ENCODE measurements at regions not wholly inside any gene's neighbourhood (a gene's known extent, or its start where the extent isn't known, plus 50 kb on each side); places are given as distances from the start of the nearest gene placed in this dataset.

DNA sequence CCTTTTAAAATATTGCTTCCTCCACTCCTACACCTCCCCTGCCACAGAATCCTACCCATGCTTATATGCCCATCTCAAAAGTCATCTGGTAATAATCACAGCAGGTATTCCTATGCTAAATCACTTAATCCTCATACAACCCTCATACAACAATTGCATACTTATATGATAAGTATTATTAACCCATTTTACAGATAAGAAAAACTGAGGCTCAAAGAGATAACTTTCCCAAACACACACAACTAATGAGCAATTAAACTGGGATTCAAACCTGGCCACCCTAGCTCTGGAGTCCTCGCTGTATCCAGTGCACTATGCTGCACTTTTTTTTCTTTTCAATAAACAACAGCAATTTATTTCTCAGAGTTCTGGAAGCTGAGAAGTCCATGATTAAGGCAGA, 99.8 kb upstream of the TSPAN5 start:
- DNase-seq: no peak

DNA sequence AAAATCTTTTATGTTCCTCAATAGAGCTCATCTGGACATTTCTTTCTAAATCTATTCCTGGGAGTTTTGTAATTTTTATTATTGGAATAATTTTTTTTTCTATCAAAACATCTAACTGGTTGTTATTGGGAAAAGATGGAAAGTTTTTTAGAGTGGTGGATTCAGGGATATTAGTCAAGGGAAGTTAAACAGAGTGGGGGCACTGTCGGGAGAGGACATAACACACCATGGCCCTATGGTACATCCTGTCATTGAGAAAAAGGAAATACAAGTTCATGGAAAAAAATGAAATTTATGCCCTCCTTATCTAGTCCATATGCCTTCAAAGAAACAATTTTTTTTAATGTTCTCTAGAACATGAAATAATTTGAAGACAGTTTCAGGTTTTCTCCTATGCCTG, 96.3 kb upstream of the TSPAN5 start:
- no peak for DNase-seq

DNA sequence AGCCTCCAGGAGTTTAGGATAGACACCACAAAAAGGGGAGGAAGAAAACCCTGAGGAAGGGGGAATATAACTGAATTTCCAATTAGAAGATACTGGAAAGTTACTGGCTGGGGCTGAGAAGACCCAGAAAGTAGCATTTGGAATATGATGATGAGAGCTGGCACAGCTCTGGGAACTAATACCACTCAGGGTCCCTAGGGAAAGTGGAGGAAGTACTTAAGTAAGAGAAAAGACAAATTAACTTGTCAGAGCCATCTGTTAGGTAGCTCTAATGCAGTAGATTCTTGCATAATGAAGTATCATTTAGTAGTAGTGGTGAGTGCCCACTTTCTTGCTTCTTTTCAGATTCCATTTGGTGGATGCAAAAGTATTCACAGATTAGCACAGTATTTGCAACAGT, 90.8 kb upstream of the TSPAN5 start:
- no peak for DNase-seq

DNA sequence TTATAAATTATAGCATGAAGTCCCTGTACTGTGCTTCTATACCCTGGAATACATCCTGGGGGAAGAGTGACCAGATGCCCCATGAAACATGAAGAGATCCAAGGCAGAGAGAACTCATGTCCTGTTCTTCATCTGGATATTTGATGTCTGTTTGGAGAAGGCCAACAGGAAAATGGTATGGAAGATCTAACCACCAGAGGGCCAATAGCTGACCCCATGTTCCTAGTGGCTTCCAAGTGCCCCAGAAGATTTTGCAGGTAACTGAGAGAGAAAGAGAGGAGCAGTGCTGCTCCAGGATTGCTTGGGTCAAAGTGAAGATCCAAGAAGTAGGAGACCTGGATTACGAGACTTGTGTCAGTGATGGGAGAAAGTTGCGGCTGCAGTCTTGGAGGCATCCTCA, 90.2 kb upstream of the TSPAN5 start:
- no peak for DNase-seq

DNA sequence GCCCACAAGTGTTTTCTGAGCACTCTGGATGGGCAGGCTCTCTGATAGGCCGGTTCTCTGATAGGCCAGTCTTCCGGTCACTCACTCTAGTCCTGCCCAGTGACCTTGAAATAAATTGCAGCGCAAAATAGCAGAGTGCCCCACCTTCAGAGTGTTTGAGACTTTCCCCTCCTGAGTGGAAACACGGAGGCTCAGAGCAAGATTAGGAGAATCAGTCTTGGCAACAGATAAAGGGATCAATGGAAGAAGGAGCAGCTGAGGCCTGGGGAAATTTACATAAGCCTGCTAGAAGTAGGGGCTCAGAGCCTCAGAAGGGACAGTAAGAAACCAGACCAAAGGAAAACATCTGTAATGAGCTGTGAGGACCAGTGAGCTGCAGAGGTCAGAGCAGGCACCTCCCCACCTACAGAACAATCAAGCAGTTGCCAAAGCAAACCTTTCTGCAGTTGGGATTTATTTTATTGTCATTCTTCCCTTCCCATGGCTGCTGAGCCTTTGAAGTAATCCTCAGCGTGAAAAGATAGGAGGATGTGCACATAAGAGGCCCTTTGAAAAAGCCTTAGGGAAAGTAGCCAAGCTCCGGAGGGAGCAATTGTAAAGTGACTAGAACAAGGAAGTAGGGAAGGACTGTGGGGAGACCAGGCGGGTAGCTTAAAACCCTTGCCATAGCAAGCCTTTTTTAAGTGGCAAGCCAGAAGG, 89.1 kb upstream of the TSPAN5 start:
- DNase-seq: no peak

DNA sequence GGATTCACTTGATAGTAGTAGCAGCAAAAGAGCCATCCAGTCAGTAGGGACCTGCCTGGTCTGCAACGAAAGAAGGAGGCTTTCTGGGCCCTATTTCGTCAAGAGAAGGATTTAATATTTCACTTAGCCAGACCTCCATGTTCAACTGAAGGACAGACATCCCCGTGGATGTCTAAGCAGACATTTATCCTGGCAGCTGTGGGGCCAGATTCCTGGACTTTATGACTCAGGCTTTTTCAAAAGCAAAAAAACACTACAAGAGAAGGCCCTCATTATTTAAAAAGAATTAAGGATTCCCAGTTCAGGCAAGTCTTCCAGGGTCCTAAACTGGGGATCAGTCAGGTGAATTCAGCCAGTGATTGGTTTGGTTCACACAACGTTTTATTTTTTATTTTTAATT, 88.5 kb upstream of the TSPAN5 start:
- DNase-seq: no peak

DNA sequence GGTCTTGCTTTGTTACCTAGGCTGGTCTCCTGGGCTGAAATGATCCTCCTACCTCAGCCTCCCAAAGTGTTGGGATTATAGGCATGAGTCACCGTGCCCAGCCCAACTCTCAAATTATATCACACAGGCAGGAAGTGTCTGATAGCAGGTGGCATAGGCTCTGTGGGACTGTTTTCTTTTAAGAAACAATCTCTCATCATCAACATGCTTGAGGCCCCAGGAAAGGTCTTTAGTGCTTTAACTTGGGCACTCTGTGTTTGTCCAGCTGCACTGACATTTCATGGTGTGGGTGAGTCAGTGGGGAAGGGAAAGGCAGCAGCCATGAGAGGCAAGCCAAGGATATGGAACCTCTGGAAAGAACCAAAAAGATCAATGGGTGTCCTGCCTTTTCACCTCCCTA, 88.1 kb upstream of the TSPAN5 start:
- no peak for DNase-seq

DNA sequence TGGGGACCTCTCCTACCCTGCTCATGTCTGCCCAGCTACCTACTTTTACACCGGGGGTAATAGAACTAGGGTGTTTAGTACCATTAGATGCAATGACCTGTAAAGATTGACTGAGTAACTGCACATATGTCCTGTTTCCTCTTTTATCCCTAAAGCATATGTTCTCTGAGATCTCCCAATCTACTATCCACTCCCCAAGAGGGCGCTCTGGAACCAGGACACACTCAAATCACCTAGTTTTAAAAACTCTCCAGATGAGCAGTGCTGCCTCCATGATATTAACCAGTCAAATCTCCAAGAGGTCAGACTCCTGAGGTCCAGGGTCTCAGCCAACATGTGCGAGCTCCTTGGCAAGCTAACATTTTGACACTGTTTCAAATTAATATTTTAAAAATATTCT, 87.0 kb upstream of the TSPAN5 start:
- DNase-seq: no peak

DNA sequence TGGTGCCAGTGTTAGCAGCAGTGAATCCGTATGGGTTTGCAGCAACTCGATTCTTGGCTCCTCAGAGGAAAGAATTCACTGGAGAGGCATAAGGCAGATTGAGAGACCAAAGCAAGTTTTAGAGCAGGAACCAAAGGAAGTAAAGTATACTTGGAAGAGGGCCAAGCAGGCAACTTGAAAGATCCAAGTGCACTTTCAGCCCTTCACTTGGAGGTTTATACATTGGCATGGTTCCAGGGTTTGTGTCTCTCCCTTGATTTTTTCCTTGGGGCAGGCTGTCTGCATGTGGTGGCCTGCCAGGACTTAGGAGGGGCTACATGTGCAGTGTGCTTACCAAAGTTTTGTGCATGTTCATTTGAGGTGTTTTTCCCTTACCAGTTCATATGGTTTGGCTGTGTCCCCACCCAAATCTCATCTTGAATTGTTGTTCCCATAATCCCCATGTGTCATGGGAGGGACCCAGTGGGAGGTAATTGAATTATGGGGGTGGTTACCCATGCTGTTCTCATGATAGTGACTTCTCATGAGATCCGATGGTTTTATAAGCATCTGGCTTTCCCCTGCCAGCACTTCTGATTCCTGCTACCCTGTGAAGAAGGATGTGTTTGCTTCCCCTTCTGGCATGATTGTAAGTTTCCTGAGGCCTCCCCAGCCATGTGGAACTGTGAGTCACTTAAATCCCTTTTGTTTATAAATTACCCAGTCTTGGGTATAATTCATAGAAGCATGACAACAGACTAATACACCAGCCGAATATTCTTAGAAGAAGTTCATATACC, 86.2 kb upstream of the TSPAN5 start:
- DNase-seq: no peak

DNA sequence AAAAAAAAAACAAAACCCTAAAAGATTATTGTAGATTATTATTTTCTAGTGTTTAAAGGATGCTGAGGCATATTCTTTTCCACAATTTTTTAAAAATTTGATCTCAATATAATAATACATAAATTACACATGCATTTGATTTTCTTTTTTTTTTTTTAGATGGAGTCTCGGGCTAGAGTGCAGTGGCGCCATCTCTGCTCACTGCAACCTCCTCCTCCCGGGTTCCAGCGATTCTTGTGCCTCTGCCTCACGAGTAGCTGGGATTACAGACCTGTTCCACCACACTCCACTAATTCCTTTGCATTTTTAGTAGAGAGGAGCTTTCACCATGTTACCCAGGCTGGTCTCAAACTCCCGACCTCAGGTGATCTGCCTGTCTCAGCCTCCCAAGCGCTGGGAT, 83.5 kb upstream of the TSPAN5 start:
- no peak for DNase-seq

DNA sequence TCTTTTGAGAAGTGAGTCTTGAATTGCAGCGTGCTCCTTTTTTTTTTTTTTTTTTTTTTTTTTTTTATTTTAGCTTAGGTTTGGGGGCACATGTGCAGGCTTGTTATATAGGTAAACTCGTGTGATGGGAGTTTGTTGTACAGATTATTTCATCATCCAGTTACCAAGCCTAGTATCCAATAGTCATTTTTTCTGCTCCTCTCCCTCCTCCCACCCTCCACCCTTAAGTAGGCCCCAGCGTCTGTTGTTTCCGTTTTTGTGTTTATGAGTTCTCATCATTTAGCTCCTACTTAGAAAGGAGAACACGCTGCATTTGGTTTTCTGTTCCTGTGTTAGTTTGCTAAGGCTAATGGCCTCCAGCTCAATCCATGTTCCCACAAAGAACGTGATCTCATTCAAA, 81.3 kb upstream of the TSPAN5 start:
- DNase-seq: no peak

DNA sequence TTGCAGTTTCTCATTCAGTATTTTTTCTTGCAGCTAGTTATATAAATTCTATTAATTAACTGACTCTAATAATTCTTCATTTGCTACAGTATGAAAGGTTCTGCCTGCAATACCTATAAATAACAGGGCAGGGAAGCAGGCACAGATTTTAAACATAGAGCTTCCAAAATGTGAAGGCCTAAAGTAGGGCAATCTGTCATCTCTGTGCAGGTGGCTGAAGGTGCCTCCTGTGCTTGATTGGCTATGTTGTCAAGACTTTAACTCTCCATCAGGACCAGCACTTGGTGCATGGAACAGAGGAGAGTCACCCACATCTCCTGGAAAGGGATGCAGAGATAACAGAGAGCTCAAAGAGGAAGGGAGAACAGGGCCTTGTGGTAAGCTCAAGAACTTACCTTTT, 75.2 kb upstream of the TSPAN5 start:
- DNase-seq: no peak

DNA sequence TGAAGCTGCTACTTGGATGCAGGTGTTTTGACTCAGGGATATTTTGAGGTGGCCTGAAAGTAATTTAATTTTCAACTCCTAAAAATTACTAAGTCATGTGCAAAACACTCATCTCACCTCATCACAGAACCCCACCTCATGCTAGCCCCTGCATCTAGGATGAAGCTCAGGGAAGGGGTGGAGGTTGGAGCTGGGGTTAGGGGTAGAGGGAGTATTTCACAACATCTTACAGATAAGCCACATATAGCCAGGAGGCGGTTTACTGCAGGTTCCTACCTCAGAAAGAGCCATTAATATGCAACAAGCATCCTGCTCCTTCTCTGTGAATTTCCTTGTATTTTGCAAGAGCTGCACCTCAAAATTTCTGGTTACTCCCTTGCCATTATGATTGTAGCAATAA, 70.5 kb upstream of the TSPAN5 start:
- DNase-seq: no peak

DNA sequence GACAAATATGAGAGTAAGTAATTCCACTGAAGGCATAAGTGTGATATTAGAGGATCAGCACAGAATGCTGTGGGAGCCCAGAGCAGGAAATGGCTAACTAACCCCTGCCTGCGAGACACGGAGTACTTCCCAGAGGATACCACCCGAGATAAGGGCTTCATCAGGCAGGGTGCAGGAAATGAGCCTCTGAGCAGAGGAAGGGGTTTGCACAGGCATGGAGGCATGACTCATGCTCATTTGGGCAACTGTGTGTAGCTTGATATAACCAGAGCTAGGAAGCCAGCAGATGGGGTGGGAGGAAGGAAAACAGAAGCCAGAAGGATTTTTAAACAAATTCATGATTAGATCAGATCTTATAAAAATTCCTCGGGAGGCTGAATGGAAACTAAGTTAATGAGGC, 70.0 kb upstream of the TSPAN5 start:
- no peak for DNase-seq

DNA sequence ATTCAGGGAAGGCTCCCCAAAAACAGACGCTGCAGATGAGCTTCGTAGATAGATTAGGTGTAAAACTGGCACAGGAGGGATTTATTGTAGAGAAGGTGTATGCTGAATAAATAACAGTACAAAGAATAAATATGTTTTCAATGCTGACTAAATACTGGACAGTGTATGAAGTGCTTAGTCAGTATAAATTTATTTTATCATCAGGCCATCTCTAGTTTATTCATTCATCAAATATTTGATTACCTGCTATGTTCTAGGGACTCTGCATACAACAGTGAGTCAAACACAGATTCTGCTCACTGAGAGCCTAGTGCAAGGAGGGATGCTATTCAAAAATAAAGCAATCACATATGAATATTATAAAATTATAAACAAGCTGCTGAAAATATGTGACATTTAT, 63.6 kb upstream of the TSPAN5 start:
- no peak for DNase-seq

DNA sequence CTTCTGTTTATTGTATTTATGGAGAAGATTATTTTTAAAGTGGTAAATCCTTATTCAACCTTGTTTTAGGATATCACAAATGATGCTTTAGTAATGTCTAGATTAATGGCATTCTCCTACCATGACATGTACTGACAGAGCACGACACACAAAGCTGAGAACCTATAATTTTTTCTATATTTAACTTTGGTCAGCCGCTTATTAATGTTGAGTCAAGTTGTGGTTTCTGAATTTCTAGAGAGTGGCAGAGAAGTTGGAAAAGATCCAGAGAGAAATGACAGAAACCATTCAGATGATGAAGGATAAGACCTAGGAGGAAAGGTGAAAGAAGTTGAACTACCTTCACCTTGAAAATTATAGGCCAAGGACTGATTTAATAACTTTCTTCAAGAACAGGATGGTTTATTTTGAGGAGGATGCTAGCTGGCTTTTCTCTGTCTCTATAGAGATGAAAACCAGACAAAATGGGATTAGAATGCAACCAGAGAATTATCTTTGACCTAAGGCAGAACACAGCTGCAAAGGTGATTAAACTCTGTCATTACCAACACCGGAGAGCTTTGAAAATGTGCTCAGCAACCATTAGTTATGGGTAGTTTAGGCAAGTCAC, 62.6 kb upstream of the TSPAN5 start:
- no peak for DNase-seq

DNA sequence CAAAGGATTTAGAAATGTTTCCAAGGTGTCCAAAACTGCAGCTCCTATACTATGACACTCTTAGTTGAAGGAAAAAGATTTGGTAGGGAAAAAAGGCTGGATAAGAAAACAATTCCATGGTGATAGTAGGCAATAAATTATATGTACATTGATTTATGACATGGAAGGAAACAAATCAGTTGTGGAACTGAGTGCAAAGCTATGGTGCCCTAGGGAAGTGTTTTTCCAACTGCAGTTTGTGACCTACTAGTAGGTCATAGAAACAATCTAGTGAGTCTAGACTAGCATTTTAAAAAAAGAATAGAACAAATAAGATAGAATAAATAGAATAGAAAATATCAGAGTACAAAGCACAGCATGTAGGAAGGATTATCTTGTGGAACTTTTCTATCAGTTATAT, 58.4 kb upstream of the TSPAN5 start:
- no peak for DNase-seq

DNA sequence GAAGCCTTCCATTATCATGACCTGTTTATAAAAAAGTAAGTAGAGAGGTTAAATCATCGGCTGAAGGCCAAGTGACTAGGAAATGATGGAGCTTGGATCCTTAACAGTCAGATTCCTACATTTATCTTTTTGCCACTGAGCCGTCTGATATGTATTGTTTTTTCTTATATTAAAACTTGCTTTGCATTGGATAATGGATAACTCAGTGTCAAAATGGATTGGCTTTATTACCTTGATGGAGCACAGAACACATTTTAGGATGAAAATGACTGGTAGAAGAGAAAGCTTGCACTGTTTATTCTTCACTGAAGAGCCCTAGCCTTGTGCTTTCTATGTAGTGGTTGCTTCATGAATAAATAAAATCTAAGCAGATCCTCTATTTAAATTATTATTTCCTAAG, 54.2 kb upstream of the TSPAN5 start:
- DNase-seq: no peak

DNA sequence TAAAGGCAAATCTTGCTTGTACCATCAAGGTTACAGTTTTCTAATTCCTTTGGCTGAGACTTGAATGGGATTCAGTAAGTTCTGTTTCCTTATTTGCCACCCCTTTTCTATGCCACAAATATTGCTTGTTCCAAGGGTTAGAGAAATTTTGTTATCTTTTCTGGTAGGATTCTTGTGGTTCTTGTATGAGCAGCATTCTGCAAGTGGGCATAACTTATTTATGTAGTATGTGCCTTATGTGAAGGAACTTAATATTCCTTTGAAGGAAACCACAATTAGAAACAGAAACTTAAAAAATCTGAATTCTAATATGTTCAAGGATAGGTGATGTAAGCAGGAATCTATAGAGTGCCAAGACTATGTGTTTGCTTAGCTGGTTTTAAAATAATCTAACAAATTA, 53.1 kb upstream of the TSPAN5 start:
- no peak for DNase-seq

DNA sequence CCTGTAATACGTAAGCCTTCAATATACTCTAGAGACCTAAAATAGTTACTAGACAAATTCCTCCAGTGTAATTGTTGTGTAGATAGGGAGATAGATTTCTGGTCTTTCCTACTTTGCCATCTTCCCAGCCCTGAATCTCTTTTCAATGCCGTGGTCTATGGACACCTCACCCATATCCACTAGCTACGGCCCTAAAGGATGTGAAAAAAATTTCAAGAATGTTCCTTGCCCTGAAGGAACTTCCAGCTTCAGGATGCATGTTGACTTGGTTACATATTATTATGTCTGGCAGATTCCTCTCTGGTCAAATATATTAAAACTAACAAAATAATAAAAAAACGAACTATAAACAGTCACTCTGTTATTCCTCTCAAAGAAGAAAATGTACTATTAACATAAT, 52.4 kb upstream of the TSPAN5 start:
- no peak for DNase-seq

Measured in COR-L47 (cell line).